ENCODE measurements at regions not wholly inside any gene's neighbourhood (a gene's known extent, or its start where the extent isn't known, plus 50 kb on each side); places are given as distances from the start of the nearest gene placed in this dataset.

DNA sequence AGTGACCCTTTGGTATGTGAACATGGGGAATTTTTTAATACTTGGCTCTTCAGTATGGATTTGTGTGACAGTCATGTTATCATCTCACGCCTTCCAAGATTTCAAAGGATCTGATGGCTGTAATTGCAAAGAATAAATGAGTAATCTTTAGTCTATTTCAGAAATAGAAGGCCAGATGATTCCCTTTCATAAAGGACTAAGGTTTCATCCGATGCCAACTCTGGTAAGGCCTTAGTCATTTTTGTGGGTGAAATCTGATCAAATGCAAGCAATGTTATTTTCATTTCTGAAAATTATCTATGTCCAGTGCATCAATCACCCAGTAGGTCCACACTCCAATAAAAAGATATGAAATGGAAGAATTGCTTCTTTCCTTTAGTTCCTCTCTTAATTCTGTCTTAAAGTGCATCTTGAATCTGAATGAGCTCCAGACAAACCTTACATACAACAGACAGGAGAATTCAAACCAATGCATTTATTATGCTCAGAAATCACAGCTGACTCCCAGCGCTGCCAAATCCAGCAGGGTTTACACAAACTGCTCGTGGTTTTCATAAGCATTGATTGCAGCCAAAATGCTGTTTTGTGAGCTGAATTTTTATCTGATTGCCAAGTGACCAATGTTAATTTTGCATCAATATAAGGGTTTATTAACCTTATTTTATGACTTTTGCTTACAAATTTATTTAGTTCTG, 565.2 kb upstream of the MARCKS start:
- H3K4me3 ChIP-seq (replicated peaks in 1 of 2; ENCODE audit: low read depth in 2 of 2, low read length in 2 of 2), result no peak overlapping the region
- TF ChIP-seq, protein P1, sequence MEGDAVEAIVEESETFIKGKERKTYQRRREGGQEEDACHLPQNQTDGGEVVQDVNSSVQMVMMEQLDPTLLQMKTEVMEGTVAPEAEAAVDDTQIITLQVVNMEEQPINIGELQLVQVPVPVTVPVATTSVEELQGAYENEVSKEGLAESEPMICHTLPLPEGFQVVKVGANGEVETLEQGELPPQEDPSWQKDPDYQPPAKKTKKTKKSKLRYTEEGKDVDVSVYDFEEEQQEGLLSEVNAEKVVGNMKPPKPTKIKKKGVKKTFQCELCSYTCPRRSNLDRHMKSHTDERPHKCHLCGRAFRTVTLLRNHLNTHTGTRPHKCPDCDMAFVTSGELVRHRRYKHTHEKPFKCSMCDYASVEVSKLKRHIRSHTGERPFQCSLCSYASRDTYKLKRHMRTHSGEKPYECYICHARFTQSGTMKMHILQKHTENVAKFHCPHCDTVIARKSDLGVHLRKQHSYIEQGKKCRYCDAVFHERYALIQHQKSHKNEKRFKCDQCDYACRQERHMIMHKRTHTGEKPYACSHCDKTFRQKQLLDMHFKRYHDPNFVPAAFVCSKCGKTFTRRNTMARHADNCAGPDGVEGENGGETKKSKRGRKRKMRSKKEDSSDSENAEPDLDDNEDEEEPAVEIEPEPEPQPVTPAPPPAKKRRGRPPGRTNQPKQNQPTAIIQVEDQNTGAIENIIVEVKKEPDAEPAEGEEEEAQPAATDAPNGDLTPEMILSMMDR (IDR thresholded peaks at IDR 0.05; ENCODE audit: low read depth, low read length), result no peak
- DNase-seq (ENCODE audit: low read depth in 2 of 2), result peak in 1 of 2 donors; percentile 41

DNA sequence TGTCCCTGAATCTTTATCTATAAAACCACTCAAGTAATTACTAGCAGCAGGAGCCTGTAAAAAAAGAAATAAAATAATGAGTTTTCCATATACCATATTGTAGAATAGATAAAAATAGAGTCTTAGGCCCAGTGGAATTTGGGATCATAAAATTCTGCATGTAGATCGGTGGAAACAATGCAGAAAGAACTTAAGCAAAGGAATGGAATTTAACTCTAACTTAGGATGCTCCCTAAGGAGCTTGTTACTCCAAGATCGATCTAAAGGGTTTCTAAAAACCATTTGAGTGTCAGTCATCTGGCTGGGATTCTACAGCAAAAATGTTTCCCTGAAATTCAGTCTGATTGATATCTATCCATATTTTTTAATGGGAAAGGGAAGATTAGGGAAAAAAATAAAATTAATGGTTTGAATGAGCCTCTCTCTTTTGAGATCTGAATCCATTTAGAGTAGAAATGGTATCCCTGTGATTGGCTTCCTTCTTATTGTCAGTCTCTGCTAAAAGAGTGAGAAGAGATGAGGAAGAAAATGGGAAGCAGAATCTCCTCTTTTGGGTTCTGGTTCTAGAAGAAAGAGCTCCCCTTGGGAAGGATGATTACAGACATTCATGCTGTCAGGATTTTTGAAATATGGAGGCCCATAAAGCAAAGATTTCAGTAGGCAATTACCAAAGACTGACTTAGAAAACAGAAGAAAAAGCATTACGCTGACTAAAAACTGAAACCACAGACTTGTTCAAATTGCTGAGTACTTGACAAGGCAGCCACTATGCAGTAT, 564.3 kb upstream of the MARCKS start:
- no peak for DNase-seq (ENCODE audit: low read depth in 2 of 2)
- H3K4me3 ChIP-seq (replicated peaks in 1 of 2; ENCODE audit: low read depth in 2 of 2, low read length in 2 of 2), result no peak overlapping the region
- TF ChIP-seq, protein P1 (IDR thresholded peaks at IDR 0.05; ENCODE audit: low read depth, low read length), result no peak

DNA sequence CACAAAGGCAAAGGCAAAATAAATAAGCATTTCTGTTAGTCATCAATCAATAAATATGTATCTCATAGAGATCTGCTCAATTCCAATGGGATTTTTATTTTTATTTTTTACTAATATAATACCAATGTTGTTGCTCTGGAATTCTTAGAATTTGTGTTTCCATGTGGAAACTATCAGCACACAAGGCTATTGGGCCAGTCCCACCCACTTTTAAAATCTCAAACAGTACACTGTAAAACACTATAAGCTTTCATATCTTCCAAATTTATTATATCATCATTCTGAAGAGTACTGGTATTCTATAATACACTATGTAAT, 563.8 kb upstream of the MARCKS start:
- no peak overlapping the region for H3K4me3 ChIP-seq (replicated peaks in 1 of 2; ENCODE audit: low read depth in 2 of 2, low read length in 2 of 2)
- TF ChIP-seq, protein P1 (IDR thresholded peaks at IDR 0.05; ENCODE audit: low read depth, low read length), result no peak

DNA sequence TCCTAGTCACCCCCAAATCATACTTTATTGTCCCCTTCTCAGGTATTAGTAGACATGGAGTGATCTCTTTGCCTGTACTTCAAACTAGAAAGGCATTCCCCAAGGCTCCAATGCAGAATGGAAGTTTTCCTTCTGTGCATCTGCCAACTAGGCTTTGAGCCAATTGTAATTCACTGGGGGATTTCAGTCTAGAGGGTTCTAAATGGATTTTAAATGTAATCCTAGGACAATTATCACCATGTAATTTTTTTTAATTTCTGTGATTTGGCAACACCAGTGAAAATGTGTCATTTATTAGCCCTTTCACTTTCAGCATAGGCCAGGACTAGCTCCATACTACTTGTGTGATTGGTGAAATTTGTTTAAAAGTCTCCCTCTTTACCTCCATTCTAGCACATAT, 557.6 kb upstream of the MARCKS start:
- peak in 1 of 2 donors; percentile 45 for DNase-seq (ENCODE audit: low read depth in 2 of 2)
- no peak overlapping the region for H3K4me3 ChIP-seq (replicated peaks in 1 of 2; ENCODE audit: low read depth in 2 of 2, low read length in 2 of 2)
- TF ChIP-seq, protein P1 (IDR thresholded peaks at IDR 0.05; ENCODE audit: low read depth, low read length), result no peak

More for the DNA sequence above, 563.8 kb upstream of the MARCKS start:
- no peak for DNase-seq (ENCODE audit: low read depth in 2 of 2)

DNA sequence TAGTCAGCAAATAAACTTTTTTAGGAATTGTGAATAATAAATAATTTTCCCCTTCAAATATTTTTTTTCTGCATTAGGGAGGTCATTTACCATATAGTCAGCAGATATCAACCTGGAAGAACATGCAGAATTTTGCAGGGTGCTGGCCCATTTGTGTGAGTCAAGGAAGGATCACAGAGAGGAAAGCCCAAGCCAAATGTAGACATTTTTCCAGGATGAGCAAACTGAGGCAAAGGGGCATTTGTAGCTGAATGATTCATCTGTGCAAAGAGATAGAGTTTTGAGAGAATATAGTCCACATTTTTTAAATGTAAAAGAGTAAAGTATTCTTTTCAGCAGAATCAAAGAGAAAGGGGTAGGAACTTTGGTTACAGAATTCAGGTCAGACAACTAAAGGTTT, 555.5 kb upstream of the MARCKS start:
- peak in 1 of 2 donors; percentile 56 for DNase-seq (ENCODE audit: low read depth in 2 of 2)
- H3K4me3 ChIP-seq (replicated peaks in 1 of 2; ENCODE audit: low read depth in 2 of 2, low read length in 2 of 2), result no peak overlapping the region
- TF ChIP-seq, protein P1 (IDR thresholded peaks at IDR 0.05; ENCODE audit: low read depth, low read length), result no peak

DNA sequence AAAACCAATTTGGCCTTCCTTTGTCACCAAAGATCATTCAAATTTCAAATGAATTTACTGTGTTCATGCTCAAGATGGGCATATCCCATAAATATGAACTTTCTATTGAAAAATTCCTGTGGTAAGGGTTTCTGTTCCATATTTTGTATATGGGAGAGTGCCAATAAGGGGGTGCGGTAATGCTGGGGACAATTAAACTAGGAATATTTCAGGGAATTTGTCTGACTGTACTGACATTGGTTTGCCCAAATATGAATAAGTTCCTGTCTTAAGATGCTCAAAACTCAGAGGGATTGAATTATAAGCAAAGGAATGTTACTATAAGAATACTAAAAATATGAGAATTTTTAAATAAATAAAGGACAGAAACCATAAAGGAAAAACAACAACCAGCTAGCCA, 553.0 kb upstream of the MARCKS start:
- TF ChIP-seq, protein P1 (IDR thresholded peaks at IDR 0.05; ENCODE audit: low read depth, low read length), result no peak
- DNase-seq (ENCODE audit: low read depth in 2 of 2), result no peak
- no peak overlapping the region for H3K4me3 ChIP-seq (replicated peaks in 1 of 2; ENCODE audit: low read depth in 2 of 2, low read length in 2 of 2)

All from cardiac fibroblast (primary cell).